HG03025 (cell line): ENCODE measurements at regions not wholly inside any gene's neighbourhood (a gene's known extent, or its start where the extent isn't known, plus 50 kb on each side); places are given as distances from the start of the nearest gene placed in this dataset.
"Not testable (repeated sequence)": the region's sequence is repeated elsewhere in the genome, so short reads cannot be mapped to it uniquely, and the experiment has no call there.

Experiments used
- ATAC-seq: cut with Tn5 transposase; IDR thresholded peaks from one replicate; pipeline ENCODE4 v1.9.1; 2021; ENCODE audit warnings: mild to moderate bottlenecking, moderate library complexity; ENCODE audit not compliant: unreplicated experiment, low FRiP score

DNA sequence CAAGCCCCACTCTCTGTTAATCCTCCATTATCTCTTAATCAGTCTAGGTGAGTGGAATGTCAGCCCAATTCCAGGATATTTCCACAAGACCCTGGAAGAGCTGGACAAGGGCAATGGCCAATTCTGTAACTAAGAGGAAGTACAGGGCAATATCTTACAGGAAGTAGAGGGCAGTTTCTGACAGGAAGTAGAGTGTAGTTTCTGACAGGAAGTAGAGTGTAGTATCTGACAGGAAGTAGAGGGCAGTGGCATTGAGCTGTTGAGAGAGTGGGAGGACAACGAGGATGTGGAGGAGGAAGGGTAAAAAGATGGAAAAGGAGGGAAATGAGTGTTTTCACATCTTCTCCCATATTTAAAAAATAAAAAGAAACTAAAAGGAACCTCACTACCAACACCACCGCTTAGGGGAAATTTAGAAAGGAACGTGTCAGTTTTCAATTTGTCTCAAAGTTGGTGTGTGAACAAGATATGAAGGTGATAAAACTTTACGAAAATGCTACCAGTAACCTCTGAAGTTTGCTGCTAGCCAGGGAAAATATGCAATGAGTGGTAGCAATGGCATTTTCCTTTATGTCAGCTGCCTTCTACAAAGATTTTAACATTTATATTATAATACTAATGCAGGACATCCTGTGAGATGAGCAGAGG is 430.9 kb upstream of the HNRNPA3 start:
- no peak for ATAC-seq

DNA sequence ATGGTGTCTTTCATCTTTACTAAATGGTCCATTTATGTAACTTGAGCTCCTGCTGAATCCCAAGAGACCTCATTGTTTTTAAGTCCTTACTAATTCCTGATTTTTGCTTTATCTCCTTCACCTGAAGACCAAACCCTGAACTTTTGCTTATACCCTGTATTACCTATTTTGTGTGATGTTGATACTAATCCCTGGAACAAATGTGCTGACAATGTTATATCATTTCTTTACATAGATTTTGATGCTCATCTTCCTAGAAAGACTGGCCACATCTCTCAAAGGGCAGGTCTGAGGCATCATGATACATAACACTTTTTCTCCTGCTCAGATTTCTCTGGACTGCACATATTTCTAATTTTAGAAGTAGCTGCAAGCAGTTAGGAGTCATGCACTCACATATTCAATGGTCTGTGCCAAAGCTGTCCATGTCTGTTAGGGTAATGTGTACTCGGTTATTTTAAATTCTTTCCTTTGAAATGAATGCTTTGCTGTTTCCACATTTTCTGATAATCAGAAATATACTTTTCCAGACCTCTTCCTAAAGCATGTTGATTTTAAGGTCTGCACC is 427.9 kb upstream of the HNRNPA3 start:
- no peak for ATAC-seq

DNA sequence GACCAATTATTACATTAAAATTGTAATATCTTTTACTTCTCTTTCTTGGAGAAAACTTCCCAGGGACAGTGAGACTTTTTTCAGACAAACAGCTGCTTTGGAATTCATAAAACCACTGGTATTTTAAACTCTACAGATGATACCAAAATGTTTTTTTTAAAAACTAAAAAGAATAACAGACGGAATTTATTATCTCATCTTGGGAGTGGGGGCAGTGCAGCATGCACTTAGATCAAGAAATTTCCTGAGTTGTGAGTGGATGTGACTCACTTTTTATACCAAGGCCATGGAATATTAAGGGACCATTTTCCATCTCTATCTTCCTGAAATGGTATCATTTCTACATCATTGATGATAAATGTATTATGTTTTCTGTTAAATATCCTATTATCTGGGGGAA is 422.8 kb upstream of the HNRNPA3 start:
- no peak for ATAC-seq

DNA sequence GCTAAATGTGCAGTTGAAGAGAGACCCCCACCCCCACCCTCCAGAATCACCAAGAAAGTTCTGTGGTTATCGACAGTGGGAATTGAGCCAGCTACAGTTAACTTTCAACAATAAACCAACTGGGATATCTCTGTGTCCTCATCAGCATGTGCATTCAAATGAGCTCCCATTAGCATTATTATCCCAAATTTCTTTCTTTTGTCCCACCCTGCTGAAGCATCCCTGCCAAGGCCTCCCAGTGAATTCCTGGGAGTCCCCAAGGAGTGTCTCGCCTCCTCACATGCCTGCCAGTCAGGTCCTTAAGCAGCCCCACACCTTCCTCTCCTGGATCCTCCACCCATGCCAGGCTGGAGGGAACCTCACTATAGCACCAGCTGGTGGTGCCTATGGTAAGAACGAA is 422.1 kb upstream of the HNRNPA3 start:
- no peak for ATAC-seq

GRCh38 chr2:176793792-176794191 is 418.8 kb upstream of the HNRNPA3 start:
- no peak for ATAC-seq

- no peak for ATAC-seq
These were observed 418.2 kb upstream of the HNRNPA3 start for GRCh38 chr2:176794392-176794791.

DNA sequence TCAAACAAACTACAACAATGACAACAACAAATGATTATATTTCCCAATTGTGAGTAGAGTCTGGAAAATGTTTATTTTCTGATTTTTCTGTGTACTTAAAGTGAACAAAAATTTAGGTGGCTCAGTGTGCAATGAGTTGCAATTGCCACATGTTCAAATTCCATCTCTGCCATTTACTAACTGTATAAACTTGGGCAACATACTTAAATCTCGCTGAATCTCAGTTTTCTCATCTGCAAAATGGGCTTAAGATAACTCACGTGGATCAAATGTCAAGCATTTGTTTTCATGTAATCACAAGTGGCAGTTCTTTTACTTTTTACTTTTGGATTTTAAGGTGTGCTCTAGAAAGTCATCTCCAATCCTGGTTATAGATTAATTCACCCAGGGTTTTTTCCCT is 416.8 kb upstream of the HNRNPA3 start:
- no peak for ATAC-seq

- not testable (repeated sequence) for ATAC-seq
These were observed 415.9 kb upstream of the HNRNPA3 start for GRCh38 chr2:176796677-176797076.

- no peak for ATAC-seq
These were observed 408.2 kb upstream of the HNRNPA3 start for GRCh38 chr2:176804392-176804791.

DNA sequence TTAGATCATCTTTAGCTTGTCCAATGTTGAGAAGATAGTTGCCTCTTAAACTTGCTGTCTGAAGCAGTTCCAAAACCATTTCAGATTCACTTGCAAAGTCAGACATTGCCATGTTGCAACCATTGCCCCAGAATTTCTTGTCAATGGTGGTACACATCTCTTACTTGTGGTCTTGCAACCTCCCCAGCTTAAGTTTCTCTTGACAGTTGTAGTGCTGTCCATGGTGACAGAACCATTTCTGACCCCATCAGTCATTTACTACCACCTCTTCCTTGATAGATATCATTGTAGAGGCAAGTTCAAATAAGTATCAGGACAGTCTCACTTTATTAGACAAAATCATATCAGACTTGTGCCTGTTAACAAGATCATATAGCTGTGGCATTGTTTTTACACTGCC is 407.2 kb upstream of the HNRNPA3 start:
- no peak for ATAC-seq

DNA sequence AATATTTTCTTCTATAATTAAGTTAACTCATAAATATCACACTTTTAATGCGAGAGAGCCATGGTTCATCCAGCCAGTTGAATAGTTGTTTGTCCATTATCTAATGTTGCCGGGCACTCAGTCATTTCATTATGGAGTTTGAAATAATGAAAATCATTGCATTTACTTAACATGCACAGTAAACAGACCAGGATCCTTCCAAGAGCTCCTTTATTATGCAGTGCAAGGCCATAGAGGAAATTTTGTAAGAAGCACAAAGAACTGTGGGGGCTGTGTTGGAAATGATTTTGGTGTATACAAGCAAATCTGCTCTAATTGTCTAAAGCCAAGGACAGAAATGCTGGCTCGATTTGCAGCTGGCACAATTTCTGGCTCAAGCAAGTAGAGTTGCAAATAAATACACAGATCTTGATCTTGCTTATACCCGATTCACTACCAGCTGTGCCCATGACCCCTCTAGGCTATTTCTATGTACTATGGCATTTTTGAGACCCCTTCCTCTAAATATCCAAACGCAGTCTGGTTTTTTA is 400.3 kb upstream of the HNRNPA3 start:
- ATAC-seq = no peak

DNA sequence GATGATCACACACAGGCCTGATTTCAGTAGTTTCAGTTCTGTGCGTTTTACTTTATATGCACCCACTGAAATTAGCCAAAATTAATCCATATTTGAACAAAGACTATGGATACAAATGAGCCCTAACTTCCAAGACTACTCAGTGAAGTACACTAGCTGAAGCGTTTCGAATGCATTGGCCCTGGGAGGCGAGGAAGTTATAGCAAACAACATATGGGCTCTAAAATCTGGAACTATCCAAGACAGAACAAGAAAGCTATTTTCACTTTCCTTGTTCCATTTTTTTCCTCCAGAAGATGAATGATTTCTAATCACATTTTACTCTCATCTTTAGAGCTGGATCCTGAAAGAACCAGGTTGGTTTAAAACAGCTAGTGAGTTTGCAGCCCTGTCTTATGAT is 399.4 kb upstream of the HNRNPA3 start:
- ATAC-seq = no peak

GRCh38 chr2:176813621-176814049 is 399.0 kb upstream of the HNRNPA3 start:
- ATAC-seq = no peak

DNA sequence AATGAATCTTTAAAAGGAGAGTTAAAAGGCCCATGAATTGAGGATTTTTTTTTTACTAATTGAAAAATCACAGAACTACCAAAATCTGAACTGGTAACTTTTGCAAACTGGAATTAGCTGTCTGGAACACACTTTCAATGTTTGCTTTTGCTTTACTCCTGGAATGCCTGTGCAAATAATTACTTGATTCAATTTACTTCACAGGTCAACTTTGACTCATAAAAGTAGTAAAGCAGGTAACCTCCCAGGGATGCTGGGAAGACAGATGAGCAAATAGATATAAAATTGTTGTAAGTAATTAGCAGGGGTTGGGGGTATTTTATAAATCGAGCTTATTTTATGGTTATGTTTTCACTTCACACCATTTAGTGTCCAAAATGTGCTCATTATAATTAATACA is 398.3 kb upstream of the HNRNPA3 start:
- no peak for ATAC-seq

DNA sequence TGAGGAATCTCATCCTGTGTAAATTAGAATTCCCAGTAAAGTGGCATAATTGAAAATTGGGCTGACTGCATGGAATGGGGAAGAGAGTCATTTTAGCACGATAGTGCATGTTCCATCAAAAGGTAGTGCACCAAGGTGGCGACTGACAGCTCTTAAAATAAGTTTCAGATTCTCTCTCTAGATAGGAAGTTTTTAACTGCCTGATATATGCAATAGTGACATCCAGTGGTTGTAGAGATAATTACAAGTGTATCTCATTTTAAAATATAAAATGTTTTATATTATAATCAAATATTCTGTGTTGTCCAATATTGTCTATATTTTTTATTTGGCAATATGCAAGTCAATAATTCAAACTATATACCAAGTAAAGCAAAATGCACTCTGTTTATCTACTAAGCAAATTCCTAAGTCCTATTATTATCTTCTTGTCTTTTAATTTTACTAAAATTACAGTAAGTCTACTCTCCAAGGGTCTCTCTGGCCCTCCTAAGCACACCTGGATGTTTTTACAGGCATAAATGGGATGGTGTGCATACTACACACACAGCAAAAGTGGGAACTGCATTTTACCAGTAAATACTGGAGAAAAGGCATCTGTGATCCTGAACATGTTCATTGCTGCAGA is 397.7 kb upstream of the HNRNPA3 start:
- no peak for ATAC-seq

DNA sequence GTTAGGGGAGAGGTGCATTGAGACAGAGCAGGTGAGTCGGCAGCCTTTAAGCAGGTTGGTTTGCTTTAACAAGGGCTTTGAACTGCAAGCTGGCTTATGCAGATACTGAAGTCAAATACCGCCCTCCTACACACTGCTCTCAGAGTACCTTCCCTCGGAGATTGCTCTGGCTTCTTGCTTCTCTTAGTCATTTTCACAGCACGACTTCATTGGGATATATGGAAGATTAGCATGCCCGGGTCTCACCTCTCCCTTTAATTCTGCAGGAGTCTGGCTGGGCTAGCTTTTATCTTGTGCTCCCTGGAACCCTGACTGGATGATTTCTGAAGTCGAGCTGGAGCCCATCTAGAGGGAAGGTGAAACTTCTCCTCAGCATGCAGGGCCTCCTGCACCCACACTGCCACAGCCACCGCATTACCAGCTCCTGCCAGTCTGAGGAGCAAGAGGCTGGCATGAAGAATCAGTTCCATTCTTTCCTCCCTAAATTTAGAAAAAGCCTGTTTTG is 395.5 kb upstream of the HNRNPA3 start:
- no peak for ATAC-seq

- ATAC-seq = no peak
These were observed 394.5 kb upstream of the HNRNPA3 start for GRCh38 chr2:176818076-176818475.

GRCh38 chr2:176818617-176819016 is 394.0 kb upstream of the HNRNPA3 start:
- no peak for ATAC-seq

DNA sequence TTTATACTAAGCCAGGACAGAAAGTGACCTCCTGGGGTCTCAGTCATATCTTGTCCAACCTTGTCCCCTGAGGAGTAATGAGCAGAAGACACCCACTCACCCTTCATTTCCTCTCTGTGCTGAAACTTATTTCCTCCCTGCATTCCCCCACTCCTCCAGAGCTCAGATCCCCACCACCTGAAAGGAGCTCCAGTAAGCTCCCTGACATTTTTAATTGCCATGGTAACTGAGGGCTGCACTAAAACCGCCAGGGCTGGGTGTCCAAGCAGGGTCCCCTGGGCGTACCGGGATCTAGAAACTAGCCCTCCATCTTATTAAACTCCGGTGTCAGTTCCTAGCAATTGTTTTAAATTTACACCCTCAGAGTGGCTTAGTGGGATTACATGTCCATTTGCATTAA is 393.3 kb upstream of the HNRNPA3 start:
- no peak for ATAC-seq

DNA sequence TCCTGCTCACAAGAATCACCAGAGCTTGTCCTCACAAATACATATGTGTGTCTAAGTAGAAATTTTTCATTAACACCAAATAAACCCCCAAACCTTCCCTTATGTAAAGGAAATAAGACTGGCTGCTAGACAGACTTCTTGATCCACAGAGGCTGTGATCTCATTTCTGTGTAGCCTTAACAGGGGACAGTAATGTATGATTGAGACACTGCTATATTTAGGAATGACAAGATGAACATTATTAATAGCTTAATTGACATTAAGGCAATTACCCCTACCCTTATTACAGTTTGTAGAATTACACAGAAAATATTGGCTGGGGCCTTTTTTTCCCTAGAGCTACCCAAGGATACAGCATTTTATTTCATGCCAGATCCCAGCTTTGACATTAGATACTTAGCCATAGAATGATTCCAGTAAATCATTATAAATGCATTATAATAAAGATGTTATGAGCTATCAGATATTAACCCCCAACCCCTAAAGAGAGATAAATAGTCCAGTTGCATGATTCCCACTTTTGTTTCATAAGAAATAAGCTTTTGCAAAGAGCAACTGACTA is 392.1 kb upstream of the HNRNPA3 start:
- ATAC-seq = no peak

GRCh38 chr2:176821350-176821749 is 391.2 kb upstream of the HNRNPA3 start:
- ATAC-seq = no peak
